ENCODE measurements at regions not wholly inside any gene's neighbourhood (a gene's known extent, or its start where the extent isn't known, plus 50 kb on each side); places are given as distances from the start of the nearest gene placed in this dataset.
A peak's percentile ranks its signal among the peaks of the same experiment; 100 is the strongest.

DNA sequence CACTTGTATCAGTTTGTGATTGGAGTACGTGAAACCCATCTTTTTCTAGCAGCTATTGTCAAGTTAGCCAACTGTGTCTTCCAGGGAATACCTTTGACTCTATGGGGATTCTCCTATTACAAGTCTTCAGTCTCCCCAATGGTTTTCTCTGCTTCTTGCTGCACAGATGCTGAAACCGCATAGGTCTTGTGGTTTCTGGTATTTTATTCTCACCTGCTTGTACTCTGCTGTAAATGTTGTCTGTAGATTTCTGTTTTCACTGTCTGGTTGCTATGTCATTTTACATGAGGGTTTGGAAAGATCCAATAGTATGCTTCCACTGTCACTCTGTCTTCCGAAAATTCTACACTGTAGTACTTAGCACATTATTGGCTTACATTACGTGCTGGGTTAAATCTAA is 1196.9 kb upstream of the C9orf72 start:
- no peaks in the 10 kb centered on the region for H3K36me3 ChIP-seq

GRCh38 chr9:28770827-28771226 is 1197.5 kb upstream of the C9orf72 start:
- DNase-seq: no peak
- Histone ChIP-seq H3K4me3 (no peak overlapping the region), H3K9me3 (no peaks in the 10 kb centered on the region), H3K27me3 (no peaks in the 10 kb centered on the region), H3K36me3 (no peaks in the 10 kb centered on the region), H3K4me1 (no peaks in the 10 kb centered on the region), H3K27ac (no peak overlapping the region)
- ATAC-seq: no peak
- TF ChIP-seq CTCF (IDR thresholded peaks at IDR 0.05): no peak
- intact Hi-C loops (cut with DNase I): no loop called here

More for the DNA sequence above, 1196.9 kb upstream of the C9orf72 start:
- no peak overlapping the region for H3K27ac ChIP-seq
- H3K9me3 ChIP-seq: no peaks in the 10 kb centered on the region
- intact Hi-C loops (cut with DNase I): no loop called here
- H3K4me3 ChIP-seq: no peak overlapping the region
- no peaks in the 10 kb centered on the region for H3K27me3 ChIP-seq
- no peaks in the 10 kb centered on the region for H3K4me1 ChIP-seq
- no peak for TF ChIP-seq CTCF (IDR thresholded peaks at IDR 0.05)
- DNase-seq (no peak), ATAC-seq (no peak)

DNA sequence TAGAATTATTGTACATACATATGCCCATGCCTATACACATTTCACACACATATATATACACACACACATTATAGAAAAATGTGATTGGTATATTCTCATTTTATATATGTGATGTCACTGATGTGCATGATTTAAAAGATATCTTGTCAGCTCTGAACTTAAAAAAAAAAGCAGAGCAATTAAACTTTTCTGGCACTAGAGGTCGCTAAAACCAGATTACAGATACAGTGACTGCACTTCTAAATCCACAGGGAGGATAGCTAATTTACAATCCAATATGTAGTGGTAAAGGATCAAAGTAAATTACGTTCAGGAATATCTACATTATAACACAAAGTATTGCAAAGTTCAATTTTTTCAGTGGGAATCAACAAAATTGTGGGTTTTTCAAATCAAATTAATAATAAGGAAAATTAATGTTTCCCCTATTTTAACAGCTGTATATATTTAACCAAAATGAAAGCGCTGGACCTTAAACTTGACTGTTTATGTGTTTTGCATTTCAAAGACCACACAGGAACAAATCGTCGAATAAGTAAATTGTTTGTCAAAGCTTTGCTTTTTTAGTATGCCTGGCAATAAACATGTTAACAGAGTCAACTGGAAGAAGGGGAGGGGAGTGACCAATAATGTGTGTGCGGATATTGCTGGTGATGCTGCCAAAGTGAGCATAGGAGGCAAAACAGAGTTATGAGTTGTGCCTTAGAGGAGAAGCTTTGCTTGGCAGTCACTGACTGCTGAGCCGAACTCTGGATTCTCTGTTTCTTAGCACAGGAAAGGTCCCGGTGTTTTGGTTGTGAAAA is 1201.4 kb upstream of the C9orf72 start:
- Histone ChIP-seq H3K27ac (no peak overlapping the region), H3K36me3 (no peaks in the 10 kb centered on the region), H3K4me1 (no peaks in the 10 kb centered on the region), H3K9me3 (no peaks in the 10 kb centered on the region), H3K27me3 (no peaks in the 10 kb centered on the region), H3K4me3 (no peak overlapping the region)
- intact Hi-C loops (cut with DNase I): no loop called here
- ATAC-seq (no peak), DNase-seq (no peak)
- TF ChIP-seq CTCF (IDR thresholded peaks at IDR 0.05): peak; percentile 54

GRCh38 chr9:28779243-28779642 is 1206.0 kb upstream of the C9orf72 start:
- no peak for TF ChIP-seq CTCF (IDR thresholded peaks at IDR 0.05)
- no peaks in the 10 kb centered on the region for H3K4me1 ChIP-seq
- intact Hi-C loops (cut with DNase I): no loop called here
- no peaks in the 10 kb centered on the region for H3K27me3 ChIP-seq
- H3K36me3 ChIP-seq: no peaks in the 10 kb centered on the region
- ATAC-seq (no peak), DNase-seq (no peak)
- H3K27ac ChIP-seq: no peak overlapping the region
- no peaks in the 10 kb centered on the region for H3K9me3 ChIP-seq
- no peak overlapping the region for H3K4me3 ChIP-seq

DNA sequence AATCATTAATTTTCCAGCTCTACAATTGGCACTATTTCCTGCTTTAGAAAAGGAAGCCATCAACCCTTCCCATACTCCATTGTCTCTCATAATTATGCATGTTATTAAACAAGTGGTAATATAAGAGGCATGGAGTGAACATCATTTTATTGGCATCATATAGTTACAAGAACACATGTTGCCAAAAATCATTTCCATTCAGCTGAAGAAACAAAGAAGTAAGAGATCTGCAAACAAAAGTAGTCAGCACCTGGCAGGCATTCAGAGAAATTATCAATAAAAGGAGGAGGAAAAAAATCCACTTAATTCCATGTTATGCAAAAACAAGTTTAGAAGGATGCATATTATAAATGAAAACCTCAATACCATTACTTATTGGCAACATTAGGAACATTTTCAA is 1208.2 kb upstream of the C9orf72 start:
- TF ChIP-seq CTCF (IDR thresholded peaks at IDR 0.05): no peak
- intact Hi-C loops (cut with DNase I): no loop called here
- ATAC-seq: no peak

More for the DNA sequence above, 1208.2 kb upstream of the C9orf72 start:
- no peak for DNase-seq
- Histone ChIP-seq H3K4me3 (no peak overlapping the region), H3K27me3 (no peaks in the 10 kb centered on the region), H3K36me3 (no peaks in the 10 kb centered on the region), H3K9me3 (no peaks in the 10 kb centered on the region), H3K4me1 (no peaks in the 10 kb centered on the region), H3K27ac (no peak overlapping the region)
